ENCODE measurements at regions not wholly inside any gene's neighbourhood (a gene's known extent, or its start where the extent isn't known, plus 50 kb on each side); places are given as distances from the start of the nearest gene placed in this dataset.

DNA sequence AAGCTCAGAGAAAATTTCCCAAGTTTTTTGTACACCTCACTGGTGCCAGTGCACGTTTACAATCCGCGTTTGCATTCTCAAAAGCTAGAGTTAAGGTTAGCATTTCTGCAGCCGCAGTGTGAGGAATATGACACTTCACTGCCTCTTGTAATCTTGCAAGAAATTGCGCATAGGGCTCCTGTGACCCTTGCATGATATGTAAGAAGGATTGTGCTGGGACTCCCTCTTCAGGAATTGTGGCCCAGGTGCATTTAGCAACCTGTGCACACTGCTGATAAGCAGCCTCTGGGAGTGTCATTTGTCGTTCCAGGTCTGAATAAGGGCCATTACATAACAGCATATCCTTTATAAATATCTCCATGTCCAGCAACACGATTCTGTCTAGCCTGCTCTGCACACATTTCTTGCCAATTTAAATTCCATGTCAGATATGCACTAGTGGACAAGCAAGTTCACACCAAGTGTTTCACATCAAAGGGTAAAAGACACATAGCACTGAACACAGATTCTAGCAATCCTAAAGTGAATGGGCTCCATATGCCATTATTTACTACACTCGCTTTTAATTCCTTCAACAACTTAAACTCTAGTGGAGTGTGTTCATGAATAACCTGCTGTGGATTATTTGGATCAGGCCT lies 69.2 kb upstream of the INCENP start:
- Histone ChIP-seq H3K4me3 (ENCODE audit: insufficient read depth, low read depth, low read length) (no peak overlapping the region), H3K4me1 (ENCODE audit: insufficient read depth, low read length) (no peaks in the 10 kb centered on the region), H3K9ac (ENCODE audit: low read length) (no peak overlapping the region), H3K36me3 (ENCODE audit: insufficient read depth, low read length) (no peaks in the 10 kb centered on the region), H3K9me3 (ENCODE audit: insufficient read depth, low read depth, low read length) (no peaks in the 10 kb centered on the region), H3K4me2 (ENCODE audit: low read length) (no peak overlapping the region), H4K20me1 (ENCODE audit: insufficient read depth, low read length) (no peaks in the 10 kb centered on the region), H3K27me3 (ENCODE audit: insufficient read depth, low read length) (peaks cover 3% of the 10 kb centered on the region), H3K79me2 (ENCODE audit: insufficient read depth, low read length) (no peaks in the 10 kb centered on the region), H3K27ac (ENCODE audit: low read depth, low read length) (no peak overlapping the region), H2AFZ (ENCODE audit: low read depth, low read length) (no peak overlapping the region)
- Mint-ChIP-seq H3K36me3 (ENCODE audit: low read depth, unreplicated experiment) (no peaks in the 10 kb centered on the region), H3K27ac (ENCODE audit: unreplicated experiment) (no peak overlapping the region), H3K9me3 (ENCODE audit: unreplicated experiment) (peaks cover 6% of the 10 kb centered on the region), H3K4me1 (ENCODE audit: low read depth, unreplicated experiment) (no peaks in the 10 kb centered on the region), H3K4me3 (ENCODE audit: unreplicated experiment) (no peak overlapping the region), H3K27me3 (ENCODE audit: low read depth, unreplicated experiment) (peaks cover 21% of the 10 kb centered on the region)
- DNase-seq (ENCODE audit: low read depth) = no peak
- FAIRE-seq = no peak
- no peak for TF ChIP-seq EZH2 (IDR thresholded peaks at IDR 0.05; ENCODE audit: insufficient read depth, low read length)
- TF ChIP-seq CTCF (IDR thresholded peaks at IDR 0.05; ENCODE audit: insufficient read depth, low read depth, low read length) = no peak

DNA sequence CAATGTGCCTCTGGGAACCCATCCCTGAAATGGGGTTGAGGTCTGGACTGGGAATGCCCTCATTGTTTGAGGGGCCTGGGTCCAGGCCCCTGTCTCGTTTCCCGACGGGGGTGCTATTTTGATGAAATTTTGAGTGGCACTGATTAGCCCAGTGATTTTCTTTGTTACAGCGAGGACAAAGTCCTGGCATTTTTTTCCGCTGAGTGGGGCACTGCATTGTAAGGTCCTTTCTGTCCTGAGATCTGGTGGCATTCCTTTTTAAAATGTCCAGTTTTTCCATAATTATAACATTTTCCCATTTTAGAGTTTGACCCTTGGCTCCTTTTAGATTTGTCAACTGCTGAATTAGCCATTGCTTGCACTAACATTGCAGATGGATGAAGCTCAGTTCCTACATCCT lies 69.7 kb upstream of the INCENP start:
- H3K27me3 ChIP-seq (ENCODE audit: insufficient read depth, low read length) = peaks cover 3% of the 10 kb centered on the region
- FAIRE-seq (no peak), DNase-seq (ENCODE audit: low read depth) (no peak)
- H3K4me3 ChIP-seq (ENCODE audit: insufficient read depth, low read depth, low read length) = no peak overlapping the region
- no peaks in the 10 kb centered on the region for H4K20me1 ChIP-seq (ENCODE audit: insufficient read depth, low read length)
- H3K27me3 Mint-ChIP-seq (ENCODE audit: low read depth, unreplicated experiment) = peaks cover 21% of the 10 kb centered on the region
- no peaks in the 10 kb centered on the region for H3K4me1 Mint-ChIP-seq (ENCODE audit: low read depth, unreplicated experiment)
- H3K4me2 ChIP-seq (ENCODE audit: low read length) = no peak overlapping the region
- H3K79me2 ChIP-seq (ENCODE audit: insufficient read depth, low read length) = no peaks in the 10 kb centered on the region
- no peak overlapping the region for H3K4me3 Mint-ChIP-seq (ENCODE audit: unreplicated experiment)
- no peak overlapping the region for H3K27ac ChIP-seq (ENCODE audit: low read depth, low read length)
- no peak overlapping the region for H3K9ac ChIP-seq (ENCODE audit: low read length)
- H2AFZ ChIP-seq (ENCODE audit: low read depth, low read length) = no peak overlapping the region
- no peaks in the 10 kb centered on the region for H3K36me3 ChIP-seq (ENCODE audit: insufficient read depth, low read length)
- H3K36me3 Mint-ChIP-seq (ENCODE audit: low read depth, unreplicated experiment) = no peaks in the 10 kb centered on the region
- TF ChIP-seq EZH2 (IDR thresholded peaks at IDR 0.05; ENCODE audit: insufficient read depth, low read length) = no peak
- no peak for TF ChIP-seq CTCF (IDR thresholded peaks at IDR 0.05; ENCODE audit: insufficient read depth, low read depth, low read length)
- no peaks in the 10 kb centered on the region for H3K4me1 ChIP-seq (ENCODE audit: insufficient read depth, low read length)
- no peaks in the 10 kb centered on the region for H3K9me3 ChIP-seq (ENCODE audit: insufficient read depth, low read depth, low read length)
- H3K27ac Mint-ChIP-seq (ENCODE audit: unreplicated experiment) = no peak overlapping the region
- peaks cover 9% of the 10 kb centered on the region for H3K9me3 Mint-ChIP-seq (ENCODE audit: unreplicated experiment)

GRCh38 chr11:62050716-62051115 lies 73.1 kb upstream of the INCENP start:
- Histone ChIP-seq H4K20me1 (ENCODE audit: insufficient read depth, low read length) (no peaks in the 10 kb centered on the region), H3K4me1 (ENCODE audit: insufficient read depth, low read length) (no peaks in the 10 kb centered on the region), H3K4me3 (ENCODE audit: insufficient read depth, low read depth, low read length) (no peak overlapping the region), H3K79me2 (ENCODE audit: insufficient read depth, low read length) (no peaks in the 10 kb centered on the region), H3K27me3 (ENCODE audit: insufficient read depth, low read length) (peaks cover 3% of the 10 kb centered on the region), H3K36me3 (ENCODE audit: insufficient read depth, low read length) (no peaks in the 10 kb centered on the region), H3K9ac (ENCODE audit: low read length) (no peak overlapping the region), H3K4me2 (ENCODE audit: low read length) (no peak overlapping the region), H2AFZ (ENCODE audit: low read depth, low read length) (no peak overlapping the region), H3K9me3 (ENCODE audit: insufficient read depth, low read depth, low read length) (no peaks in the 10 kb centered on the region), H3K27ac (ENCODE audit: low read depth, low read length) (no peak overlapping the region)
- H3K4me1 Mint-ChIP-seq (ENCODE audit: low read depth, unreplicated experiment) = peaks cover 2% of the 10 kb centered on the region
- no peaks in the 10 kb centered on the region for H3K36me3 Mint-ChIP-seq (ENCODE audit: low read depth, unreplicated experiment)
- no peak overlapping the region for H3K4me3 Mint-ChIP-seq (ENCODE audit: unreplicated experiment)
- H3K27ac Mint-ChIP-seq (ENCODE audit: unreplicated experiment) = no peak overlapping the region
- TF ChIP-seq EZH2 (IDR thresholded peaks at IDR 0.05; ENCODE audit: insufficient read depth, low read length) (no peak), CTCF (IDR thresholded peaks at IDR 0.05; ENCODE audit: insufficient read depth, low read depth, low read length) (no peak)
- peaks cover 9% of the 10 kb centered on the region for H3K9me3 Mint-ChIP-seq (ENCODE audit: unreplicated experiment)
- no peak for DNase-seq (ENCODE audit: low read depth)
- peaks cover 16% of the 10 kb centered on the region for H3K27me3 Mint-ChIP-seq (ENCODE audit: low read depth, unreplicated experiment)
- FAIRE-seq = no peak
